Mesothelial cell of epicardium (in vitro differentiated cells): ENCODE measurements at regions not wholly inside any gene's neighbourhood (a gene's known extent, or its start where the extent isn't known, plus 50 kb on each side); places are given as distances from the start of the nearest gene placed in this dataset.

ENCODE experiments used
- DNase-seq, 2 experiments: peaks; one replicate each; pipeline ENCODE4 v3.0.0; 2021; ENCODE audit warnings: low spot score in 2 of 2; ENCODE audit not compliant: unreplicated experiment in 2 of 2
- H3K27ac Mint-ChIP-seq: 2 replicates; pipeline ENCODE4 v1.8.0; 2021; ENCODE audit warnings: mixed read lengths
- H3K27me3 Mint-ChIP-seq: 2 replicates; pipeline ENCODE4 v1.8.0; 2021; ENCODE audit warnings: low read depth, mixed read lengths
- H3K36me3 Mint-ChIP-seq: 2 replicates; pipeline ENCODE4 v1.8.0; 2021; ENCODE audit warnings: mixed read lengths
- H3K4me1 Mint-ChIP-seq: 2 replicates; pipeline ENCODE4 v1.8.0; 2021; ENCODE audit warnings: mixed read lengths
- H3K4me3 Mint-ChIP-seq: 2 replicates; pipeline ENCODE4 v1.8.0; 2021; ENCODE audit warnings: mild to moderate bottlenecking, moderate library complexity, mixed read lengths
- H3K9me3 Mint-ChIP-seq: 2 replicates; pipeline ENCODE4 v1.8.0; 2021; ENCODE audit warnings: mixed read lengths
- TF ChIP-seq, protein P1 (sequence below): fragments of 200-600 bp; sonication (generic); IDR thresholded peaks from one replicate; pipeline ENCODE4 v1.5.0; 2021; ENCODE audit warnings: antibody characterized with exemption; ENCODE audit not compliant: unreplicated experiment

DNA sequence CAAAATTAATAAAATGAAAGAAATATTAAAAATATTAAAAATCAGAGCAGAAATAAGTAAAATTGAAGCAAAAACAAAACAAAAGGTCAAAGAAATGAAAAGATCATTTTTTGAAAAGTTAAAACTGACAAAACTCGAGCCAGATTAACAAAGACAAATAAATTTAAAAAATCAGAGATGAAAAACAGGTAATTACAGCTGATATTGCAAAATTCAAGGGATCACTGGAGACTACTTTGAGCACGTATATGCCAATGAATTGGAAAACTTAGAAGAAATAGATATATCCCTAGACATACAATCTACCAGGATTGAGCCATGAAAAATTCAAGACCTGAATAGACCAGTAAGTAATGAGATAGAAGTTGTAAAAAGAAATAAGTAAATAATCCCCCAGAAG lies 446.2 kb upstream of the EYS start:
- Mint-ChIP-seq H3K9me3 (peaks cover 18% of the 10 kb centered on the region), H3K4me3 (no peak overlapping the region), H3K27ac (no peak overlapping the region), H3K4me1 (no peaks in the 10 kb centered on the region), H3K27me3 (no peaks in the 10 kb centered on the region), H3K36me3 (no peaks in the 10 kb centered on the region)
- TF ChIP-seq, protein P1, sequence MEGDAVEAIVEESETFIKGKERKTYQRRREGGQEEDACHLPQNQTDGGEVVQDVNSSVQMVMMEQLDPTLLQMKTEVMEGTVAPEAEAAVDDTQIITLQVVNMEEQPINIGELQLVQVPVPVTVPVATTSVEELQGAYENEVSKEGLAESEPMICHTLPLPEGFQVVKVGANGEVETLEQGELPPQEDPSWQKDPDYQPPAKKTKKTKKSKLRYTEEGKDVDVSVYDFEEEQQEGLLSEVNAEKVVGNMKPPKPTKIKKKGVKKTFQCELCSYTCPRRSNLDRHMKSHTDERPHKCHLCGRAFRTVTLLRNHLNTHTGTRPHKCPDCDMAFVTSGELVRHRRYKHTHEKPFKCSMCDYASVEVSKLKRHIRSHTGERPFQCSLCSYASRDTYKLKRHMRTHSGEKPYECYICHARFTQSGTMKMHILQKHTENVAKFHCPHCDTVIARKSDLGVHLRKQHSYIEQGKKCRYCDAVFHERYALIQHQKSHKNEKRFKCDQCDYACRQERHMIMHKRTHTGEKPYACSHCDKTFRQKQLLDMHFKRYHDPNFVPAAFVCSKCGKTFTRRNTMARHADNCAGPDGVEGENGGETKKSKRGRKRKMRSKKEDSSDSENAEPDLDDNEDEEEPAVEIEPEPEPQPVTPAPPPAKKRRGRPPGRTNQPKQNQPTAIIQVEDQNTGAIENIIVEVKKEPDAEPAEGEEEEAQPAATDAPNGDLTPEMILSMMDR: no peak
- no peak for DNase-seq

- Mint-ChIP-seq H3K27ac (no peak overlapping the region), H3K9me3 (peaks cover 15% of the 10 kb centered on the region), H3K36me3 (no peaks in the 10 kb centered on the region), H3K27me3 (no peaks in the 10 kb centered on the region), H3K4me3 (no peak overlapping the region), H3K4me1 (no peaks in the 10 kb centered on the region)
- TF ChIP-seq, protein P1: no peak
- DNase-seq: no peak
Measured at GRCh38 chr6:66149132-66149531, 442.1 kb upstream of the EYS start.

DNA sequence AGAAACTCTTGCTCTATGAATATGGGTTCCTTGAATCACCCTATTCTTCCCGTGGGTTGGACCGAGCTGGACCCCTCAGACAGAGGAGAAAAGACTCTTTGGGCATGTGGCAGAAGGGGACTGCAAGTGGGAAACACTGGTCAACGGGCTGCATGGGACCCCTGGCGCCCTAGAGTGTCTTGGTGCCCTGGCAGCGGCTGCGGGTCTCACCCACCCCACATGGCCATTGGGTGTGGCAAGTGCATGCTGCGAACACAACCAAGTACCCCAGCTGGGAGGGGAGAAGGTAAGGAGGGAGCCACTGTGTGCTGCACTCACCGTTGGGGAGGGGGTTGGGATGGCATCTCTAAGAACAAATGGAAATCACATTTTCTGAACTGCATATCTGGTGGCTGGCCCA lies 438.8 kb upstream of the EYS start:
- Mint-ChIP-seq H3K27ac (no peak overlapping the region), H3K4me3 (no peak overlapping the region), H3K4me1 (no peaks in the 10 kb centered on the region), H3K27me3 (no peaks in the 10 kb centered on the region), H3K9me3 (peaks cover 26% of the 10 kb centered on the region), H3K36me3 (no peaks in the 10 kb centered on the region)
- TF ChIP-seq, protein P1: no peak
- DNase-seq: no peak

DNA sequence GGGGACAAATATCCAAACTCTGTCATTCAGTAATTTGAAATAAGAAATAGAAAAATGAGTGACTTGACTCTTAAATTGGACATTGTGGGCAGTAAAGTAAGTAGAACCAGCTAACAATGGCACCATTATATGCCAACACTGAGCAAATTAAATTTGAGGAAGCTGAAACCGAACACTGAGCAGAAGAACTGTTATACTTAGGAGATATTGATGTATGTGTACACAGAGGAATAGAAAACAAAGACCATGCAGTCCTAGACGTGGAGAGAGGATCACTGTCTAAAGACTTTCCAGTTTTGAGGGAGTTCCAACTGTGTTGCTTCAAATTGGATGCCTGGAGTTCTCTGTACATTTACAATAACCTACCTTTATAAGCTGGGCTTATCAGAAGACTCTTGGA lies 427.0 kb upstream of the EYS start:
- no peak for DNase-seq
- Mint-ChIP-seq H3K9me3 (peaks cover 19% of the 10 kb centered on the region), H3K36me3 (no peaks in the 10 kb centered on the region), H3K4me1 (no peaks in the 10 kb centered on the region), H3K27ac (no peak overlapping the region), H3K4me3 (no peak overlapping the region), H3K27me3 (peaks cover 1% of the 10 kb centered on the region)
- TF ChIP-seq, protein P1: no peak

DNA sequence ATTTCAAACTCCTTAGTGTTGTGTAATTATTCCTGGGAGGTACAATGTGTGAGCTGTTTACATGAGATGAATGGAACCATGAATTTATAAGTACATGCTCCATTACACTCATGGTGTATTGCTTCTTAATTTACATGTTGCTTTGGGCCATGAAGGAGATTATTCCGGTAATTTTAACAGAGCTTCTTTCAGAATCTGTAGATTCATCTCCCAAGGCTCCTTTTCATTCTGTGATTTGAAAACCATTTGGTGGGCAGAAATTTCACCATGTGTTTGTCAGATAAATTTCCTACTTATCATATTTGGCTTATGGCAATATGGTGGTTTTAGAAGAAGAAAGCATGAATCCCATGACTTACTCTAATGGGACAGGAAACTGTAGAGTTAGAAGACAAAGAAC lies 421.6 kb upstream of the EYS start:
- Mint-ChIP-seq H3K4me3 (no peak overlapping the region), H3K36me3 (no peaks in the 10 kb centered on the region), H3K27me3 (peaks cover 1% of the 10 kb centered on the region), H3K9me3 (peaks cover 13% of the 10 kb centered on the region), H3K4me1 (no peaks in the 10 kb centered on the region), H3K27ac (no peak overlapping the region)
- TF ChIP-seq, protein P1: no peak
- no peak for DNase-seq

DNA sequence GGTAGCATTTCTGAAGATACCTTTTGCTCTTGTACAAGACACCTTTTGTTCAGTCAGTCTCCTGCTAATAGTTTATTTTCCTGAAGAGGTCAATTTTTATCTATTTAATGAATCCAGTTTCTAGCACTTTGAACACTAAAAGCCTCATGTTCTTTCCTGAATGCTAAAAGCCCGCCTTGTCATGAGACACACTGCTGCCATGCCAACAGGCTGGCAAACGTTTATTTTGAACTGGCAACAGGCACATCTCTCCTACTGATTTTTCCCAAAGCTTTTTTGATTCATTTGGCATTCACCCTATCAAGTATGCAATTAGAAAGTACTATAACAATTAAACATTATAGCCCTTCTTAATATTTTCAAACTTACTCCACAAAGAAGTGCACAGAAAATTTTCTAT lies 421.2 kb upstream of the EYS start:
- TF ChIP-seq, protein P1: no peak
- no peak for DNase-seq
- H3K9me3 Mint-ChIP-seq: peaks cover 13% of the 10 kb centered on the region
- no peaks in the 10 kb centered on the region for H3K36me3 Mint-ChIP-seq
- peaks cover 1% of the 10 kb centered on the region for H3K27me3 Mint-ChIP-seq
- no peaks in the 10 kb centered on the region for H3K4me1 Mint-ChIP-seq
- H3K27ac Mint-ChIP-seq: no peak overlapping the region
- no peak overlapping the region for H3K4me3 Mint-ChIP-seq
